ENCODE measurements at regions not wholly inside any gene's neighbourhood (a gene's known extent, or its start where the extent isn't known, plus 50 kb on each side); places are given as distances from the start of the nearest gene placed in this dataset.

- WGBS (ENCODE audit: low lambda C conversion rate): 84% methylated on average over 8 of the region's 8 CpGs
Observed at GRCh38 chr1:56317722-56318121, 261.6 kb downstream of the PLPP3 start.

More at GRCh38 chr1:56317722-56318121, 261.6 kb downstream of the PLPP3 start:
- intact Hi-C loops (cut with micrococcal nuclease; ENCODE audit: unreplicated experiment) (no loop called here), in situ Hi-C loops (cut with HindIII; ENCODE audit: extremely low pct_ligation_motif_present, low pct_unique_long_range_greater_than_20kb) (no loop called here)
- no peak for FAIRE-seq
- DNase-seq (ENCODE audit: low spot score): no peak
- Histone ChIP-seq H3K4me1 (ENCODE audit: insufficient read depth, low read length) (peaks cover 5% of the 10 kb centered on the region; the same call in 1 of the 2 replicates), H3K4me2 (ENCODE audit: low read depth, low read length) (no peak overlapping the region), H3K27me3 (ENCODE audit: control insufficient read depth in 1 of 2, insufficient read depth in 2 of 2, low read length in 2 of 2) (no peaks in the 10 kb centered on the region), H3K79me2 (ENCODE audit: insufficient read depth, low read length) (no peaks in the 10 kb centered on the region), H3K36me3 (replicated peaks in 1 of 2; ENCODE audit: control insufficient read depth in 1 of 2, insufficient read depth in 2 of 2, low read length in 2 of 2) (no peaks in the 10 kb centered on the region), H4K20me1 (ENCODE audit: insufficient read depth, low read length) (no peaks in the 10 kb centered on the region), H3K9me3 (ENCODE audit: low read length) (peaks cover 7% of the 10 kb centered on the region; the same call in 1 of the 2 replicates), H3K9ac (ENCODE audit: insufficient read depth, low read depth, low read length) (no peak overlapping the region), H3K4me3 (replicated peaks in 1 of 3; ENCODE audit: insufficient read depth in 1 of 3, low read depth in 2 of 3, low read length in 3 of 3) (no peak overlapping the region), H2AFZ (ENCODE audit: low read length) (no peak overlapping the region), H3K27ac (ENCODE audit: extremely low read length, insufficient read depth, low read length) (no peak overlapping the region)
- ChIA-PET POLR2A (no interaction called here), CTCF (ENCODE audit: low intra/inter-chr PET ratio, low total read pairs) (no interaction called here)
- no TSS peak for BruUV-seq (replicated peaks)
- no peak for ATAC-seq
- no peak for TF ChIP-seq ZSCAN31 (CRISPR knock-in tag; IDR thresholded peaks at IDR 0.05; ENCODE audit: low read depth)
- no peak for TF ChIP-seq ZNF768 (CRISPR knock-in tag; IDR thresholded peaks at IDR 0.05)
- TF ChIP-seq SETDB1 (CRISPR knock-in tag; IDR thresholded peaks at IDR 0.05; ENCODE audit: borderline replicate concordance): no peak
- TF ChIP-seq ZNF605 (CRISPR knock-in tag; IDR thresholded peaks at IDR 0.05): no peak
- TF ChIP-seq IRF2 (CRISPR knock-in tag; IDR thresholded peaks at IDR 0.05): no peak
- no peak for TF ChIP-seq NFKBIZ (CRISPR knock-in tag; IDR thresholded peaks at IDR 0.05)
- no peak for TF ChIP-seq HMGXB3 (CRISPR knock-in tag; IDR thresholded peaks at IDR 0.05; ENCODE audit: borderline replicate concordance)
- TF ChIP-seq TFE3 (CRISPR knock-in tag; IDR thresholded peaks at IDR 0.05): no peak
- no peak for TF ChIP-seq TRIM22 (IDR thresholded peaks at IDR 0.05)
